Adrenal gland (tissue), 5 donors: ENCODE measurements at regions not wholly inside any gene's neighbourhood (a gene's known extent, or its start where the extent isn't known, plus 50 kb on each side); places are given as distances from the start of the nearest gene placed in this dataset.

Experiments
- POLR2A ChIP-seq, 2 donors: fragments of 450-650 bp; IDR thresholded peaks; one replicate each; pipeline ENCODE4 v1.6.1; 2017; ENCODE audit warnings: antibody characterized with exemption in 2 of 2, mild to moderate bottlenecking in 2 of 2, moderate library complexity in 1 of 2
- TF ChIP-seq, protein P1 (sequence below), 6 experiments: fragments of 450-650 bp in 4 of 6; fragments of 200-600 bp in 2 of 6; sonication (generic) in 1 of 6; IDR thresholded peaks; 1 replicate in 5 of 6; 2 replicates in 1 of 6; pipeline versions ENCODE4 v1.5.1 to v1.8.0; 2016 to 2021; ENCODE audit warnings: antibody characterized with exemption in 6 of 6, mild to moderate bottlenecking in 2 of 6, moderate library complexity in 1 of 6
- donor health status: DM: no; HTN: no; CAD: no.

DNA sequence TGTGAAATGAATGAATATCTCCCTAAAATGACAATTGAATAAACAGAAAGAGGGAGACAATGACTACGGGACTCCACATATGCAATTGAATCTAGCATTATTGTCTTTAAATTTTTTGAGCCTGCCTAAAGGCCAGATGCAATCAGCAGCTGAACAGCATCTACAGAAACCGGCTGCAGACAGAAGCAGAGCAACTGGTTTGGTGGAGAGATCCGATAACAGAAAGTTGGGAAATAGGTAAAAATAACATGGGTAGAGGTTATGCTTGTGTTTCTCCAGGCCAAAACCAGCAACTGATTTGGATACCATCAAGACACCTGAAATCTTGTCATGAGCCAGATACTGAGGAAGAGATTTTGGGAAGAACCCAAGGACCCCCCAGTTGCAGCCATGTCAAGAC is 146.6 kb downstream of the ZNF33B start:
- TF ChIP-seq, protein P1, sequence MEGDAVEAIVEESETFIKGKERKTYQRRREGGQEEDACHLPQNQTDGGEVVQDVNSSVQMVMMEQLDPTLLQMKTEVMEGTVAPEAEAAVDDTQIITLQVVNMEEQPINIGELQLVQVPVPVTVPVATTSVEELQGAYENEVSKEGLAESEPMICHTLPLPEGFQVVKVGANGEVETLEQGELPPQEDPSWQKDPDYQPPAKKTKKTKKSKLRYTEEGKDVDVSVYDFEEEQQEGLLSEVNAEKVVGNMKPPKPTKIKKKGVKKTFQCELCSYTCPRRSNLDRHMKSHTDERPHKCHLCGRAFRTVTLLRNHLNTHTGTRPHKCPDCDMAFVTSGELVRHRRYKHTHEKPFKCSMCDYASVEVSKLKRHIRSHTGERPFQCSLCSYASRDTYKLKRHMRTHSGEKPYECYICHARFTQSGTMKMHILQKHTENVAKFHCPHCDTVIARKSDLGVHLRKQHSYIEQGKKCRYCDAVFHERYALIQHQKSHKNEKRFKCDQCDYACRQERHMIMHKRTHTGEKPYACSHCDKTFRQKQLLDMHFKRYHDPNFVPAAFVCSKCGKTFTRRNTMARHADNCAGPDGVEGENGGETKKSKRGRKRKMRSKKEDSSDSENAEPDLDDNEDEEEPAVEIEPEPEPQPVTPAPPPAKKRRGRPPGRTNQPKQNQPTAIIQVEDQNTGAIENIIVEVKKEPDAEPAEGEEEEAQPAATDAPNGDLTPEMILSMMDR (IDR thresholded peaks at IDR 0.05), result no peak
- TF ChIP-seq POLR2A (IDR thresholded peaks at IDR 0.05), result no peak
